ENCODE measurements at regions not wholly inside any gene's neighbourhood (a gene's known extent, or its start where the extent isn't known, plus 50 kb on each side); places are given as distances from the start of the nearest gene placed in this dataset.

GRCh38 chr7:81831883-81832282 is 62.0 kb upstream of the HGF start:
- TF ChIP-seq CTCF (IDR thresholded peaks at IDR 0.05; ENCODE audit: insufficient read depth, low read length, poor library complexity, severe bottlenecking) (no peak), EZH2phosphoT487 (conservative IDR thresholded peaks at IDR 0.05; ENCODE audit: low read length) (no peak)

All from SU-DHL-6 (cell line).